Loucy (cell line): ENCODE measurements at regions not wholly inside any gene's neighbourhood (a gene's known extent, or its start where the extent isn't known, plus 50 kb on each side); places are given as distances from the start of the nearest gene placed in this dataset.

Source experiments
- H2AFZ ChIP-seq: fragments of 200-600 bp; sonication (generic); 2 replicates; pipeline ENCODE4 v1.6.0; 2016; ENCODE audit warnings: antibody characterized with exemption, mild to moderate bottlenecking, low read length, moderate library complexity
- H3F3A ChIP-seq: fragments of 200-600 bp; 2 replicates; pipeline ENCODE4 v1.6.0; 2016; ENCODE audit warnings: antibody characterized with exemption, low read depth, mild to moderate bottlenecking
- H3K27me3 ChIP-seq: fragments of 200-600 bp; sonication (generic); 2 replicates; pipeline ENCODE4 v1.6.1; 2014; ENCODE audit warnings: low read length, mild to moderate bottlenecking; ENCODE audit not compliant: insufficient read depth, poor library complexity, severe bottlenecking
- H3K36me3 ChIP-seq: fragments of 200-600 bp; sonication (generic); 2 replicates; pipeline ENCODE4 v1.6.1; 2016; ENCODE audit warnings: low read length; ENCODE audit not compliant: insufficient read depth
- H3K4me1 ChIP-seq: fragments of 200-600 bp; sonication (generic); 2 replicates; pipeline ENCODE4 v1.5.1; 2014; ENCODE audit warnings: low read length, mild to moderate bottlenecking; ENCODE audit not compliant: insufficient read depth, poor library complexity, severe bottlenecking
- H3K4me2 ChIP-seq: fragments of 200-600 bp; sonication (generic); 2 replicates; pipeline ENCODE4 v1.6.0; 2014; ENCODE audit warnings: antibody characterized with exemption, low read length, low read depth, mild to moderate bottlenecking; ENCODE audit not compliant: poor library complexity, severe bottlenecking
- H3K4me3 ChIP-seq: fragments of 200-600 bp; sonication (generic); 2 replicates; pipeline ENCODE4 v1.5.1; 2014; ENCODE audit warnings: low read length, mild to moderate bottlenecking, mixed read lengths; ENCODE audit not compliant: poor library complexity, severe bottlenecking
- H3K79me2 ChIP-seq: fragments of 200-600 bp; sonication (generic); 2 replicates; pipeline ENCODE4 v1.6.1; 2014; ENCODE audit warnings: low read length; ENCODE audit not compliant: insufficient read depth
- H3K9ac ChIP-seq: fragments of 200-600 bp; sonication (generic); 2 replicates; pipeline ENCODE4 v1.6.0; 2014; ENCODE audit warnings: mild to moderate bottlenecking, low read depth, low read length, moderate library complexity; ENCODE audit not compliant: poor library complexity, severe bottlenecking
- H3K9me2 ChIP-seq: fragments of 200-600 bp; sonication (generic); replicated peaks from 2 replicates; pipeline ENCODE4 v1.6.1; 2016; ENCODE audit warnings: low read depth, low read length, mixed read lengths
- H3K9me3 ChIP-seq: fragments of 200-600 bp; sonication (generic); 2 replicates; pipeline ENCODE4 v1.6.1; 2014; ENCODE audit warnings: mild to moderate bottlenecking, antibody characterized with exemption, low read length, low read depth; ENCODE audit not compliant: insufficient read depth
- H4K20me1 ChIP-seq: fragments of 200-600 bp; sonication (generic); 2 replicates; pipeline ENCODE4 v1.6.0; 2014; ENCODE audit warnings: antibody characterized with exemption, low read length, mild to moderate bottlenecking; ENCODE audit not compliant: insufficient read depth, poor library complexity, severe bottlenecking
- CTCF ChIP-seq: fragments of 200-600 bp; sonication (generic); conservative IDR thresholded peaks from 2 replicates; pipeline ENCODE4 v1.5.1; 2014; ENCODE audit warnings: mild to moderate bottlenecking, antibody characterized with exemption, low read length
- EZH2phosphoT487 ChIP-seq: fragments of 200-600 bp; IDR thresholded peaks from 2 replicates; pipeline ENCODE4 v1.6.1; 2018; ENCODE audit warnings: antibody characterized with exemption, mild to moderate bottlenecking, moderate library complexity, borderline replicate concordance

GRCh38 chr2:41544709-41545108 is 503.1 kb upstream of the PKDCC start:
- H3F3A ChIP-seq, result no peaks in the 10 kb centered on the region
- no peaks in the 10 kb centered on the region for H3K36me3 ChIP-seq
- H4K20me1 ChIP-seq, result no peaks in the 10 kb centered on the region
- H3K79me2 ChIP-seq, result no peaks in the 10 kb centered on the region
- H3K9me3 ChIP-seq, result no peaks in the 10 kb centered on the region
- H3K4me3 ChIP-seq, result no peak overlapping the region
- H3K9ac ChIP-seq, result no peak overlapping the region
- no peaks in the 10 kb centered on the region for H3K9me2 ChIP-seq
- no peak overlapping the region for H3K4me2 ChIP-seq
- H2AFZ ChIP-seq, result no peak overlapping the region
- H3K27me3 ChIP-seq, result no peaks in the 10 kb centered on the region
- TF ChIP-seq EZH2phosphoT487 (no peak), CTCF (no peak)
- no peaks in the 10 kb centered on the region for H3K4me1 ChIP-seq

GRCh38 chr2:41546031-41546430 is 501.8 kb upstream of the PKDCC start:
- no peaks in the 10 kb centered on the region for H3K9me3 ChIP-seq
- no peaks in the 10 kb centered on the region for H3K36me3 ChIP-seq
- H2AFZ ChIP-seq, result no peak overlapping the region
- H3K4me3 ChIP-seq, result no peak overlapping the region
- no peaks in the 10 kb centered on the region for H3K79me2 ChIP-seq
- no peaks in the 10 kb centered on the region for H3K4me1 ChIP-seq
- no peak overlapping the region for H3K4me2 ChIP-seq
- no peaks in the 10 kb centered on the region for H3K27me3 ChIP-seq
- no peaks in the 10 kb centered on the region for H4K20me1 ChIP-seq
- H3K9ac ChIP-seq, result no peak overlapping the region
- no peaks in the 10 kb centered on the region for H3F3A ChIP-seq
- no peak for TF ChIP-seq EZH2phosphoT487
- H3K9me2 ChIP-seq, result no peaks in the 10 kb centered on the region

- Histone ChIP-seq H3K9me3 (no peaks in the 10 kb centered on the region), H3K79me2 (no peaks in the 10 kb centered on the region), H3K36me3 (no peaks in the 10 kb centered on the region), H3F3A (no peaks in the 10 kb centered on the region), H3K4me1 (peaks cover 8% of the 10 kb centered on the region), H2AFZ (no peak overlapping the region), H3K27me3 (no peaks in the 10 kb centered on the region), H3K9me2 (no peaks in the 10 kb centered on the region), H4K20me1 (no peaks in the 10 kb centered on the region), H3K9ac (no peak overlapping the region), H3K4me3 (no peak overlapping the region), H3K4me2 (no peak overlapping the region)
- no peak for TF ChIP-seq EZH2phosphoT487
- TF ChIP-seq CTCF, result no peak
These were observed 479.2 kb upstream of the PKDCC start for GRCh38 chr2:41568648-41569047.

- no peak overlapping the region for H2AFZ ChIP-seq
- no peak overlapping the region for H3K9ac ChIP-seq
- TF ChIP-seq EZH2phosphoT487 (no peak), CTCF (no peak)
- H3K4me1 ChIP-seq, result peaks cover 12% of the 10 kb centered on the region
- no peaks in the 10 kb centered on the region for H3K9me3 ChIP-seq
- no peaks in the 10 kb centered on the region for H3K9me2 ChIP-seq
- no peaks in the 10 kb centered on the region for H3F3A ChIP-seq
- no peaks in the 10 kb centered on the region for H3K36me3 ChIP-seq
- no peaks in the 10 kb centered on the region for H3K79me2 ChIP-seq
- no peak overlapping the region for H3K4me3 ChIP-seq
- no peaks in the 10 kb centered on the region for H3K27me3 ChIP-seq
- H4K20me1 ChIP-seq, result no peaks in the 10 kb centered on the region
- H3K4me2 ChIP-seq, result no peak overlapping the region
These were observed 475.7 kb upstream of the PKDCC start for GRCh38 chr2:41572154-41572553.
